Subcutaneous abdominal adipose tissue (tissue), 5 donors: ENCODE measurements at regions not wholly inside any gene's neighbourhood (a gene's known extent, or its start where the extent isn't known, plus 50 kb on each side); places are given as distances from the start of the nearest gene placed in this dataset.

Experiments
- H3K27ac ChIP-seq: one replicate; pipeline ENCODE4 v1.7.0; 2013; ENCODE audit warnings: low read depth, mild to moderate bottlenecking, inconsistent platforms, low read length, moderate library complexity
- H3K27me3 ChIP-seq, 5 donors: one replicate each; pipeline ENCODE4 v1.7.0; 2013; ENCODE audit warnings: low read length in 5 of 5, inconsistent platforms in 1 of 5; ENCODE audit not compliant: control insufficient read depth in 5 of 5, insufficient read depth in 4 of 5
- H3K36me3 ChIP-seq, 5 donors: one replicate each; pipeline ENCODE4 v1.7.0; 2013; ENCODE audit warnings: low read length in 5 of 5; ENCODE audit not compliant: control insufficient read depth in 5 of 5, insufficient read depth in 5 of 5
- H3K4me1 ChIP-seq, 5 donors: one replicate each; pipeline ENCODE4 v1.7.0; 2013; ENCODE audit warnings: low read length in 5 of 5, mild to moderate bottlenecking in 3 of 5, moderate library complexity in 1 of 5; ENCODE audit not compliant: control insufficient read depth in 5 of 5, insufficient read depth in 5 of 5
- H3K4me3 ChIP-seq, 5 donors: one replicate each; pipeline ENCODE4 v1.7.0; 2013; ENCODE audit warnings: low read length in 5 of 5, low read depth in 1 of 5
- H3K9ac ChIP-seq, 5 donors: one replicate each; pipeline ENCODE4 v1.7.0; 2013; ENCODE audit warnings: low read length in 5 of 5, mild to moderate bottlenecking in 4 of 5, moderate library complexity in 3 of 5
- H3K9me3 ChIP-seq, 5 donors: one replicate each; pipeline ENCODE4 v1.7.0; 2013; ENCODE audit warnings: low read length in 5 of 5; ENCODE audit not compliant: control insufficient read depth in 5 of 5
- donor health status: healthy.
- donor health status: healthy.
- donor health status: healthy.
- donor health status: healthy.
- donor health status: healthy.

GRCh38 chr17:71262586-71262985 is 858.2 kb upstream of the SOX9 start:
- no peaks in the 10 kb centered on the region for H3K4me1 ChIP-seq
- no peaks in the 10 kb centered on the region for H3K36me3 ChIP-seq
- H3K27me3 ChIP-seq = no peaks in the 10 kb centered on the region

GRCh38 chr17:71267668-71268067 is 853.2 kb upstream of the SOX9 start:
- H3K36me3 ChIP-seq = no peaks in the 10 kb centered on the region
- no peaks in the 10 kb centered on the region for H3K27me3 ChIP-seq
- peaks cover 4 to 24% (median 12%) of the 10 kb centered on the region in 5 donors for H3K9me3 ChIP-seq

More at GRCh38 chr17:71262586-71262985, 858.2 kb upstream of the SOX9 start:
- no peak overlapping the region for H3K4me3 ChIP-seq
- H3K9ac ChIP-seq = no peak overlapping the region
- peaks cover 0 to 17% (median 10%) of the 10 kb centered on the region in 5 donors for H3K9me3 ChIP-seq
- H3K27ac ChIP-seq = no peak overlapping the region

GRCh38 chr17:71269201-71269600 is 851.6 kb upstream of the SOX9 start:
- peaks cover 4 to 24% (median 12%) of the 10 kb centered on the region in 5 donors for H3K9me3 ChIP-seq
- H3K4me3 ChIP-seq = no peak overlapping the region
- H3K27me3 ChIP-seq = no peaks in the 10 kb centered on the region
- H3K9ac ChIP-seq = no peak overlapping the region
- H3K4me1 ChIP-seq = no peaks in the 10 kb centered on the region
- no peak overlapping the region for H3K27ac ChIP-seq
- no peaks in the 10 kb centered on the region for H3K36me3 ChIP-seq

More at GRCh38 chr17:71267668-71268067, 853.2 kb upstream of the SOX9 start:
- Histone ChIP-seq H3K9ac (no peak overlapping the region), H3K4me3 (no peak overlapping the region), H3K4me1 (no peaks in the 10 kb centered on the region), H3K27ac (no peak overlapping the region)

GRCh38 chr17:71273441-71273840 is 847.4 kb upstream of the SOX9 start:
- Histone ChIP-seq H3K27ac (no peak overlapping the region), H3K9me3 (peaks cover 0 to 5% (median 3%) of the 10 kb centered on the region in 5 donors), H3K36me3 (no peaks in the 10 kb centered on the region), H3K9ac (no peak overlapping the region), H3K27me3 (no peaks in the 10 kb centered on the region), H3K4me1 (no peaks in the 10 kb centered on the region), H3K4me3 (no peak overlapping the region)

- no peaks in the 10 kb centered on the region for H3K36me3 ChIP-seq
- H3K4me3 ChIP-seq = no peak overlapping the region
- no peak overlapping the region for H3K27ac ChIP-seq
- no peaks in the 10 kb centered on the region for H3K4me1 ChIP-seq
- no peak overlapping the region for H3K9ac ChIP-seq
- H3K27me3 ChIP-seq = no peaks in the 10 kb centered on the region
- H3K9me3 ChIP-seq = no peaks in the 10 kb centered on the region
Measured at GRCh38 chr17:71276079-71276478, 844.7 kb upstream of the SOX9 start.

GRCh38 chr17:71283486-71283885 is 837.3 kb upstream of the SOX9 start:
- H3K9ac ChIP-seq = no peak overlapping the region
- H3K27me3 ChIP-seq = no peaks in the 10 kb centered on the region
- no peak overlapping the region for H3K4me3 ChIP-seq
- H3K4me1 ChIP-seq = peaks cover 0 to 6% (median 0%) of the 10 kb centered on the region in 5 donors
- H3K27ac ChIP-seq = no peak overlapping the region
- no peaks in the 10 kb centered on the region for H3K36me3 ChIP-seq
- no peaks in the 10 kb centered on the region for H3K9me3 ChIP-seq

GRCh38 chr17:71284032-71284755 is 836.6 kb upstream of the SOX9 start:
- H3K36me3 ChIP-seq = no peaks in the 10 kb centered on the region
- no peaks in the 10 kb centered on the region for H3K27me3 ChIP-seq

GRCh38 chr17:71286625-71287024 is 834.2 kb upstream of the SOX9 start:
- Histone ChIP-seq H3K4me3 (no peak overlapping the region), H3K27ac (no peak overlapping the region), H3K9me3 (no peaks in the 10 kb centered on the region), H3K27me3 (no peaks in the 10 kb centered on the region), H3K36me3 (no peaks in the 10 kb centered on the region), H3K4me1 (peaks cover 0 to 6% (median 0%) of the 10 kb centered on the region in 5 donors), H3K9ac (no peak overlapping the region)

More at GRCh38 chr17:71284032-71284755, 836.6 kb upstream of the SOX9 start:
- no peaks in the 10 kb centered on the region for H3K9me3 ChIP-seq
- no peak overlapping the region for H3K27ac ChIP-seq
- H3K4me3 ChIP-seq = no peak overlapping the region
- H3K4me1 ChIP-seq = peaks cover 0 to 6% (median 0%) of the 10 kb centered on the region in 5 donors
- no peak overlapping the region for H3K9ac ChIP-seq

- H3K4me1 ChIP-seq = peaks cover 0 to 6% (median 0%) of the 10 kb centered on the region in 5 donors
- no peaks in the 10 kb centered on the region for H3K36me3 ChIP-seq
- H3K9me3 ChIP-seq = no peaks in the 10 kb centered on the region
- no peak overlapping the region for H3K4me3 ChIP-seq
- no peak overlapping the region for H3K27ac ChIP-seq
- H3K9ac ChIP-seq = no peak overlapping the region
- no peaks in the 10 kb centered on the region for H3K27me3 ChIP-seq
Measured at GRCh38 chr17:71287071-71287823, 833.6 kb upstream of the SOX9 start.

- no peak overlapping the region for H3K9ac ChIP-seq
- H3K4me3 ChIP-seq = no peak overlapping the region
- H3K9me3 ChIP-seq = no peaks in the 10 kb centered on the region
- H3K27ac ChIP-seq = no peak overlapping the region
- peaks cover 0 to 5% (median 0%) of the 10 kb centered on the region in 5 donors for H3K4me1 ChIP-seq
- no peaks in the 10 kb centered on the region for H3K27me3 ChIP-seq
- H3K36me3 ChIP-seq = no peaks in the 10 kb centered on the region
Measured at GRCh38 chr17:71292006-71292405, 828.8 kb upstream of the SOX9 start.
